H9 (cell line): ENCODE measurements at regions not wholly inside any gene's neighbourhood (a gene's known extent, or its start where the extent isn't known, plus 50 kb on each side); places are given as distances from the start of the nearest gene placed in this dataset.

Experiments
- DNase-seq: peaks from one replicate; pipeline ENCODE4 v3.0.0-alpha.2; 2017
- H2AFZ ChIP-seq: one replicate; pipeline ENCODE4 v1.6.1; 2013; ENCODE audit warnings: mild to moderate bottlenecking, low read length, control low read depth, moderate library complexity
- H2AK5ac ChIP-seq: 2 replicates; pipeline ENCODE4 v1.6.1; 2013; ENCODE audit warnings: low read length, control low read depth, mixed read lengths; ENCODE audit not compliant: insufficient read length
- H2BK120ac ChIP-seq: one replicate; pipeline ENCODE4 v1.6.1; 2013; ENCODE audit warnings: low read depth, mild to moderate bottlenecking, low read length, control low read depth, inconsistent platforms; ENCODE audit not compliant: poor library complexity, severe bottlenecking
- H2BK12ac ChIP-seq: 2 replicates; pipeline ENCODE4 v1.6.1; 2013; ENCODE audit warnings: low read length, control low read depth, mixed read lengths, low read depth; ENCODE audit not compliant: insufficient read length
- H2BK15ac ChIP-seq: 2 replicates; pipeline ENCODE4 v1.6.1; 2013; ENCODE audit warnings: low read depth, low read length, control low read depth
- H2BK20ac ChIP-seq: one replicate; pipeline ENCODE4 v1.6.1; 2013; ENCODE audit warnings: low read depth, mild to moderate bottlenecking, low read length, control low read depth, inconsistent platforms; ENCODE audit not compliant: poor library complexity, severe bottlenecking
- H2BK5ac ChIP-seq: 2 replicates; pipeline ENCODE4 v1.6.1; 2013; ENCODE audit warnings: low read length, control low read depth, mixed read lengths; ENCODE audit not compliant: insufficient read length
- H3K14ac ChIP-seq: 2 replicates; pipeline ENCODE4 v1.6.1; 2013; ENCODE audit warnings: low read length, control low read depth; ENCODE audit not compliant: insufficient read depth
- H3K18ac ChIP-seq: 2 replicates; pipeline ENCODE4 v1.6.1; 2013; ENCODE audit warnings: low read depth, mild to moderate bottlenecking, mixed read lengths, low read length, control low read depth; ENCODE audit not compliant: insufficient read length
- H3K23ac ChIP-seq: 2 replicates; pipeline ENCODE4 v1.6.1; 2013; ENCODE audit warnings: low read length, control low read depth, mixed read lengths, low read depth; ENCODE audit not compliant: insufficient read length
- H3K23me2 ChIP-seq: 2 replicates; pipeline ENCODE4 v1.6.1; 2013; ENCODE audit warnings: low read depth, mild to moderate bottlenecking, mixed read lengths, low read length, control low read depth; ENCODE audit not compliant: insufficient read length, poor library complexity, severe bottlenecking
- H3K27ac ChIP-seq: 2 replicates; pipeline ENCODE4 v1.5.1; 2013; ENCODE audit warnings: low read length, control low read depth, mixed read lengths, low read depth; ENCODE audit not compliant: insufficient read length
- H3K27me3 ChIP-seq: 2 replicates; pipeline ENCODE4 v1.6.1; 2013; ENCODE audit warnings: low read length, control low read depth, inconsistent platforms; ENCODE audit not compliant: insufficient read depth
- H3K4ac ChIP-seq: 2 replicates; pipeline ENCODE4 v1.6.1; 2013; ENCODE audit warnings: low read depth, mild to moderate bottlenecking, control low read depth, inconsistent platforms, low read length, moderate library complexity
- H3K4me1 ChIP-seq: 2 replicates; pipeline ENCODE4 v1.6.1; 2013; ENCODE audit warnings: low read length, control low read depth, inconsistent platforms; ENCODE audit not compliant: insufficient read depth
- H3K4me2 ChIP-seq: 2 replicates; pipeline ENCODE4 v1.6.1; 2013; ENCODE audit warnings: low read length, control low read depth, mixed read lengths; ENCODE audit not compliant: insufficient read length, insufficient read depth
- H3K56ac ChIP-seq: 2 replicates; pipeline ENCODE4 v1.6.1; 2013; ENCODE audit warnings: low read depth, mild to moderate bottlenecking, mixed read lengths, low read length, control low read depth; ENCODE audit not compliant: insufficient read length
- H3K79me1 ChIP-seq: 2 replicates; pipeline ENCODE4 v1.6.1; 2013; ENCODE audit warnings: low read depth, mild to moderate bottlenecking, moderate library complexity, low read length, control low read depth, inconsistent platforms; ENCODE audit not compliant: insufficient read depth, poor library complexity, severe bottlenecking
- H3K79me2 ChIP-seq: 2 replicates; pipeline ENCODE4 v1.6.1; 2013; ENCODE audit warnings: low read length, control low read depth, inconsistent platforms; ENCODE audit not compliant: insufficient read depth
- H3K9ac ChIP-seq: 2 replicates; pipeline ENCODE4 v1.6.1; 2013; ENCODE audit warnings: low read length, control low read depth, mixed read lengths; ENCODE audit not compliant: insufficient read length; ENCODE audit errors: extremely low read depth
- H3K9me3 ChIP-seq: one replicate; pipeline ENCODE4 v1.6.1; 2013; ENCODE audit warnings: low read depth, low read length, inconsistent platforms; ENCODE audit not compliant: control insufficient read depth
- H3T11ph ChIP-seq: one replicate; pipeline ENCODE4 v1.6.1; 2013; ENCODE audit warnings: mild to moderate bottlenecking, low read length, control low read depth, inconsistent platforms
- H4K20me1 ChIP-seq: one replicate; pipeline ENCODE4 v1.6.1; 2013; ENCODE audit not compliant: control insufficient read depth, insufficient read length, insufficient read depth
- H4K5ac ChIP-seq: 2 replicates; pipeline ENCODE4 v1.6.1; 2013; ENCODE audit warnings: low read depth, mild to moderate bottlenecking, mixed read lengths, low read length, control low read depth; ENCODE audit not compliant: insufficient read length
- H4K8ac ChIP-seq: replicated peaks from 2 replicates; pipeline ENCODE4 v1.6.1; 2013; ENCODE audit warnings: low read length, control low read depth, mixed read lengths, low read depth; ENCODE audit not compliant: insufficient read length
- H4K91ac ChIP-seq: 2 replicates; pipeline ENCODE4 v1.6.1; 2013; ENCODE audit warnings: low read depth, mild to moderate bottlenecking, moderate library complexity, mixed read lengths, low read length, control low read depth; ENCODE audit not compliant: insufficient read length
- H3K27ac Mint-ChIP-seq, 3 experiments: 2 replicates in 2 of 3; 3 replicates in 1 of 3; pipeline ENCODE4 v1.8.0; 2020 to 2021; ENCODE audit warnings: mixed read lengths in 3 of 3, mild to moderate bottlenecking in 1 of 3, moderate library complexity in 1 of 3
- H3K27me3 Mint-ChIP-seq: 2 replicates; pipeline ENCODE4 v1.8.0; 2021; ENCODE audit warnings: low read depth, mild to moderate bottlenecking, moderate library complexity, mixed read lengths
- H3K36me3 Mint-ChIP-seq, 3 experiments: 2 replicates in 2 of 3; 3 replicates in 1 of 3; pipeline ENCODE4 v1.8.0; 2020 to 2021; ENCODE audit warnings: low read depth in 3 of 3, mixed read lengths in 3 of 3; ENCODE audit not compliant: insufficient read depth in 1 of 3
- H3K4me1 Mint-ChIP-seq, 2 experiments: 2 replicates each; pipeline ENCODE4 v1.8.0; 2020; ENCODE audit warnings: mixed read lengths in 2 of 2
- H3K4me3 Mint-ChIP-seq, 2 experiments: 2 replicates in 1 of 2; 3 replicates in 1 of 2; pipeline ENCODE4 v1.8.0; 2020 to 2021; ENCODE audit warnings: mild to moderate bottlenecking in 2 of 2, mixed read lengths in 2 of 2, moderate library complexity in 1 of 2
- H3K9me3 Mint-ChIP-seq, 2 experiments: 2 replicates in 1 of 2; 3 replicates in 1 of 2; pipeline ENCODE4 v1.8.0; 2020; ENCODE audit warnings: mild to moderate bottlenecking in 2 of 2, mixed read lengths in 2 of 2, moderate library complexity in 1 of 2
- CTCF ChIP-seq: fragments of 200-600 bp; sonication (generic); conservative IDR thresholded peaks from 3 replicates; pipeline ENCODE4 v1.8.0; 2021; ENCODE audit warnings: antibody characterized with exemption, mild to moderate bottlenecking
- WGBS: extraction: QIAGEN DNeasy Blood & Tissue Kit; methylation state at CpG from one replicate; pipeline ENCODE4 v1.1.7; 2013; ENCODE audit warnings: missing lambda C conversion rate, low lambda C conversion rate, mixed read lengths; ENCODE audit not compliant: insufficient read length; ENCODE audit errors: extremely low coverage; 5-methylcytosine and 5-hydroxymethylcytosine counted together

- Histone ChIP-seq H2AK5ac (no peak overlapping the region), H3K23me2 (no peaks in the 10 kb centered on the region), H3K4ac (no peak overlapping the region), H4K5ac (no peak overlapping the region), H2BK20ac (no peak overlapping the region), H3T11ph (no peak overlapping the region), H3K27me3 (no peaks in the 10 kb centered on the region), H3K79me2 (no peaks in the 10 kb centered on the region), H4K91ac (no peak overlapping the region), H3K9ac (no peak overlapping the region), H3K56ac (no peak overlapping the region), H2BK15ac (no peak overlapping the region), H3K18ac (no peak overlapping the region), H3K14ac (no peak overlapping the region), H2AFZ (no peak overlapping the region), H3K4me1 (no peaks in the 10 kb centered on the region), H3K27ac (no peak overlapping the region), H4K20me1 (no peaks in the 10 kb centered on the region), H2BK12ac (no peak overlapping the region), H2BK120ac (no peak overlapping the region), H3K79me1 (no peaks in the 10 kb centered on the region), H3K9me3 (no peaks in the 10 kb centered on the region), H3K4me2 (no peak overlapping the region), H2BK5ac (no peak overlapping the region), H4K8ac (no peak overlapping the region), H3K23ac (no peak overlapping the region)
- Mint-ChIP-seq H3K4me1 (no peaks in the 10 kb centered on the region), H3K27me3 (no peaks in the 10 kb centered on the region), H3K4me3 (no peak overlapping the region), H3K36me3 (peaks cover 0 to 3% (median 2%) of the 10 kb centered on the region in 3 experiments; a peak in 3 of 7 replicates), H3K9me3 (peaks cover 10 to 17% of the 10 kb centered on the region in 2 experiments; a peak in 4 of 5 replicates), H3K27ac (no peak overlapping the region)
- DNase-seq = no peak
- no peak for TF ChIP-seq CTCF
- no CpG with 5 or more reads among the region's 4 CpGs for WGBS
Observed at GRCh38 chr6:19100752-19101151, 713.6 kb downstream of the RNF144B start.
